Renal cortical epithelial cell (primary cell): ENCODE measurements at regions not wholly inside any gene's neighbourhood (a gene's known extent, or its start where the extent isn't known, plus 50 kb on each side); places are given as distances from the start of the nearest gene placed in this dataset.
A peak's percentile ranks its signal among the peaks of the same experiment; 100 is the strongest.

Source experiments
- DNase-seq: peaks from one replicate; pipeline ENCODE4 v3.0.0-alpha.2; 2011; ENCODE audit warnings: low read depth

DNA sequence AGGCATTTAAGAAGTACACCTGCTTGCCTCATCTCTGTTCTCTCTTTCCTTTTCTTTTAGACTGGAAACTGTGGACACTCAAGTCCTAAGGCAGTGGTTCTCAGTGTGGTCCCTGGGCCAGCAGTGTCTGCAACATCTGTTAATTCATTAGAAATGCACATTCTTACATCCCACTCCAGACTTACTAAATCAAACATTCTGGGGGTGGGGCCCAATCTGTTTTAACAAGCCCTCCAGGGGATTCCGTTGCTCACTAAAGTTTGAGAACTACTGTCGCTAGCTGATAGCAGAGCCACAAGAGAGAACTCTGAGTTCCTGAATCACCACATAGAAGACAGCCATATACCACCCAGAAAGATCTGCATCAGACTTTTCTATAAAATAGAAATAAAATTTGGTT is 430.6 kb downstream of the BCOR start:
- DNase-seq = no peak

DNA sequence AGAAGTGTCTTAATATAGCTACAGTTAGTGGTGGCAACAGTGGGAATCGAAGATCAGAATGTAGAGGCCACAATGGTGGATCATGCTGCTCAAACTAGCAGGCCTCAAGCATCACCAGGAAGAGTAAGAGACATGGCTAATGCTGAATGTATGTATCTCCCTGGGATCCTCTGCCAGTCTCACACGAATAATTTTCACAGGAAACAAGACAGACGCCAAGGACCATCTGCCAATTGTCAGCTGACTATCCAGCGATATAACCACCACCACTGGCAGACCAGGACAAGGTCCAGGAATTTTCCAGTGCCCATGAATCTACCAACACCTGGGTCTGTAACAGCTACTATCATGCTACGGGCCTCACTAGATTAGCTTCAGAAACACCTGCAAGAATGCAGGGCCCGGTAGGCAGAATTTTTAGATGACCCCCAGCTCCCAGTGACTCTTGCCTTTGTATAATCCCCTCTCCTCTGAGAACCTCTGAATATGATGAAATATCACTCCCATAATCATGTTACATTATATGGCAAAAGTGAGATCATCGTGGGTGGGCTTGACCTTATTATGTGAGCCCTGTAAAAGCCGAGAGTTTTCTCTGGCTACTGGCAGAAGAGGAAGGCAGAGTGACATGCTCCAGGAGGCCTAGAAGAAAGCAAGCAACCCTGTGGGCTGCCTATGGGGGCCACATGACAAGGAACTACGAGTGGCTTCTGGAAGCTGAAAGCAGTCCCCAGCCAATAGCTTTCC is 429.8 kb downstream of the BCOR start:
- peak; percentile 18 for DNase-seq

DNA sequence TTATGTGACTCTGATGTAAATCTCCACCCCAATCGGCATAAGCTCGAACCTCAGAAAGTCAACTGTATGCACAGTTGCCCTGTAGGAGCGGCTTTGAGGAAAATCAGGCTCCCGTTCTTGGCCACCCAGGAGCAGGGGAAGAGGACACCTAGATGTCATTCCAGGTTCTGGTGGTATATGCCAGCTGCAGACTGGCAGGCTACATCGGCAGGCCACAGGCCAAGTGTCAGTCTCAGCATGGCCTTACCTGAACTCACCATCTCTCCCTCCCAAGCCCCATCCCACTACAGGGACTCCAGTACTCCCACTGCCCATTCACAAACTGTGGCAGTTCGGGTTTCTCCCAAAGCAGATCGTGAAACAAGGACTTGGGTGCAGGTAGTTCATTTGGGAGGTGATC is 428.1 kb downstream of the BCOR start:
- no peak for DNase-seq

- DNase-seq = peak; percentile 73
These were observed 427.5 kb downstream of the BCOR start for GRCh38 chrX:39670281-39670680.

GRCh38 chrX:39672405-39672804 is 425.4 kb downstream of the BCOR start:
- no peak for DNase-seq

DNA sequence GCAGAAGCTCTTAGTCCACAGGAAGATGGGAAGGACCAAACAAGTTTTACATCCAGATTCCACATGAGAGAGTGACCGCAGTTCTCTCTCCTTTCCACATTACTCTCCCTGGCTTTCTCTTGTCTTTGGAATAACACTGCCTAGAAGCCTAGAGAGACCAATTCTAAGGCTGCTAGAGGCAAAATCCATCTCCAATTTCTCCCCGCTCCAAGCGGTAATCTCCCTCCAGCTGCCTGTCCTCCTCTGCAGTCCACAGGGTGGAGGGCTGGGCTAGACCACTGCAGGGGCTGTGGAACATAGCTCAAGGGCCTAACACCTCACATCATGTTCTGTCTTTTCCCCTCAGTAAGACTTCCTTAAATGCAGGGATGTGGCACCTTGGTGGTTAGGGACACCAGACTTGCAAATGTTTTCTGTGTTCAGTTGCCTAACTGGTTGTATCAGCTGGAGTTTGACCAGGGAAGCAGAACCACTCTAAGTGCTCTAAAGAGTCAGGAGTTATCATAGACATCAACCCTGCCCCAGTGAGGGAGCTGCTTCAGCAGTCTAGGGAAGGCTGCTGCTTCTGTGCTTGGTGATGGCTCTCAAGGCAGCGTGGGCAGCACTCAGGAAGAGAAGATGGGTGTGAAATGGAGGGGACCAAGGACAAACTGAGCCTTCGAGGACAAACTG is 423.1 kb downstream of the BCOR start:
- DNase-seq = no peak

- no peak for DNase-seq
These were observed 422.6 kb downstream of the BCOR start for GRCh38 chrX:39675162-39675553.

- DNase-seq = no peak
These were observed 422.1 kb downstream of the BCOR start for GRCh38 chrX:39675619-39676018.

- DNase-seq = no peak
These were observed 421.3 kb downstream of the BCOR start for GRCh38 chrX:39676434-39676833.

- no peak for DNase-seq
These were observed 420.2 kb downstream of the BCOR start for GRCh38 chrX:39677585-39677977.

DNA sequence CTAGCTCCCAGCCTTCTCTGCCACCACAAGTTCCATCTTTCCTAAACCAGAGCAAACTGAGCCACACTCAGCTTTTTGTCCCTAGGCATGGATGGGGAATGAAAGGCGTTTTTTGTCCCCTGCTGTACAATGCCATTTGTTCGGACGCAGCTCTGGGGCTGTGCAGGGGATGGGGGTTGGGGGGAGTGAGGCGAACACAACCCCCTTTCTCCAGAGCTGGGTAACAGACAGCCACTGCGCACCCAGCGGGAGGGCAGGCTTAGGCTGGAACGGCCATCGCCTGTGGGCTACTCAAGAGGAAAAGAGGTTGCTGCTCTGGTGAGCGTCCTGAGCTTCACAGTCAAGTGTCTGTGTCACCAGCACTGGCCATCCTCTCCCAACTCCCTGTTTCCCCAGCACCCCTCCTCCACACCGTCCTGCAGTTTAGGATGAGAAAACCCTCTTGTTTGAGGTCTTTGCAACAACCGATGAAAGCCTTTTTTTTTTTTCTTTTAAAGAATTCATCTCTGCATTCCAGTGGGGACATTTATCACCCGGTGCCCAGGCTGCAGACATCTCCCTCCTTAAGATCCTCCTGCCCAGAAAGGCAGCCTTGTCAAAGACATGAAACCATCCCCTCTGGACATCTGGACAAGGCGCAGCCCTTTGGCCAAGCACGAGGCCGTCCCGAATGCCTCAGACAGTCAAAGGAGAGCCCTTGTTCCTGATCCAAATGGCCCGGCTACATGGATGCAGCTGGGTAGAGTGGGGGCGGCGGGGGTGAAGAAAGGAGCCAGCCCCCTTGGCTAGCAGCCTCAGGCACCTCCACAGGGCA is 419.6 kb downstream of the BCOR start:
- no peak for DNase-seq

DNA sequence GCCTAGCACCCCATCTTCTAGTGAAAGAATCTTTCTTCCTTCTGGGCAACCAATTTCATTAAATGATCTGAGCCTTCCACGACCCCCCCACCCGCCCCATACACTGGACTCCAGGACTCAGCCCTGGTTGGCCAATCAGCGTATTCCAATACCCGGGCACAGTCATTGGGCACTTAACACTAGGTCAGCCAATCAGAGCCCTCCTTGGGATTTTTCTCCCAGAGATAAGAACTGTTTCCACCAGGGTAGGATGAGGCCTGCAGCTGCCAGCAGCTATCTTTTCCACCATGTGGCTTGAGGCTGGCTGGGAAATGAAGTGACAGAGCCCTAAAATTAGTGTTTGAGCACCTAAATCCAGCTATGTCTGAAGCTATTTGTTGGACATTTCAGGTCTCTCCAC is 418.8 kb downstream of the BCOR start:
- DNase-seq = no peak

GRCh38 chrX:39679497-39680157 is 418.1 kb downstream of the BCOR start:
- no peak for DNase-seq

DNA sequence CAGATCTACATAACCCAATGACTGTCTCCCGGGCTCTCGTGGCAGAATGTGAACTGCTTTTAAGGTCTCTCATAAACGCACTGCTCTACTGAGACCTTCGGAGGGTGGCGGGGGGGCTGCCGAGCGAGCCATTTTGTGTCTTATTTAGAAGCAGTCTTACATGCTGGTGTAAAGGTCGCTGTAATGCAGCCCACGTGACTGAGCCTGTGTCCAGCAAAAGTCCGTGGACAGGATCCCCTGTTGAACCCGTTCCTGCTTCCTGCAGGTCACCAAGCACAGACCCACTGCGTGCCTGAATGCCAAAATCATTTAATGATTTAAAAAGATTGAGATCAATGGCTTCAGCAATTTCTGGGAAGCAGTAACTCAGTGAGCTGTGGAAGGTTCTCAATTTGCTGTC is 415.9 kb downstream of the BCOR start:
- DNase-seq = no peak

DNA sequence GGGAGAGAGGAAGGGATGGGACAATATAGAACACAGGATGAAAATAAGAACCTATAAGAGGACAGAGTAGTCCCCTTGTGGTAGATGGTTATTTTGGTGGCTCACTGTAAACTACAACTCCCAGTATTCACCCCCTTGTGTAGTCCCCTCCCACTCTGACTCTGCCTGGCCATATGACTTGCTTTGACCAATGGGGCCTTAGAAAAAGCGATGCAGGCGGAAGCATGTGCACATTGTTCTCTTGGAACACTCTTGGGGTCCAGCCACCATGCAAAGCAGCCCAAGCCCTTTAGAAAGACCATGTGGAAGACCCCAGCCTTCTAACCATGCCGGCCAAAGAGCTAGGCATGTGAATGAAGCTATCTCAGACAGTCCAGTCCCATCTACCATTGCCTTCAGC is 415.0 kb downstream of the BCOR start:
- DNase-seq = no peak

- no peak for DNase-seq
These were observed 409.6 kb downstream of the BCOR start for GRCh38 chrX:39688219-39688575.

DNA sequence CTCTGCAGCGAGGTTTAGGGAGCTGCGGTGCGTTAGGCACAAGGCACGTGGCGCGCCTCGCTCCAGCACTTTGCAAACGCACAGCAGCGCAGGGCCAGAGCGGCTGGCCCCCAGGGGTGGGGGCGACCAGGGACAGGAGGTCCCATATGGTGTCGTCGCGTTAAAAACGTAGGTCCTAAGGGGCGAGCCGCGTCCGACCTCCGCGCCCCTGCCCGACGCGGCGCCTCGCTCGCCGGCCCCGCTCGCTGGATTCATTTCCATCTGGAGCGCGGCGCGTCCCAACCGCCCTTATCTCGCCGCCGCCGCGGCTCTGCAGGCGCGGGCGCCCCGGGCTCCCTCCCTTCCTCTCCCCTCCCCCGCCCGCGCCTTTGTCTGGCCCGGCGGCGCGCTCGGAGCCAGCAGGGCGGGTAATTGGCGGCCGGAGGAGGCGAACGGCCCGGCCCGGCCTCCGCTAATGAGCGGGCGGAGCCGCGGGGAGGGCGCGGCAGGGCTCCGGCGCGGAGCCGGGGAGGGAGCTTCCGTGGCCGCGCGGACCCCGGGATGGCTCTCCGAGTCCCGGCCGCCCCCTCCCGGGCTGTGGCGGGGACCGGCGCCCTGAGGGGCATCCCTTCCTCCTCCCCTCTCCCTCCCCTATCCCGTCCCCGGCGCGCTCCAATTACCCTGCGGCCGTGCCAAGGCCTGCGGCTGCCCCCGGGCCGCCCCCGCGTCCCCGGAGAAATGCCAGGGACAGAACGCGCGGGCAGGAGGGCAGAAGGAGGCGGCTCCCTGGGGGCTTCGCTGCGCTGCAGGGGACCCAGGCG is 409.0 kb downstream of the BCOR start:
- no peak for DNase-seq

DNA sequence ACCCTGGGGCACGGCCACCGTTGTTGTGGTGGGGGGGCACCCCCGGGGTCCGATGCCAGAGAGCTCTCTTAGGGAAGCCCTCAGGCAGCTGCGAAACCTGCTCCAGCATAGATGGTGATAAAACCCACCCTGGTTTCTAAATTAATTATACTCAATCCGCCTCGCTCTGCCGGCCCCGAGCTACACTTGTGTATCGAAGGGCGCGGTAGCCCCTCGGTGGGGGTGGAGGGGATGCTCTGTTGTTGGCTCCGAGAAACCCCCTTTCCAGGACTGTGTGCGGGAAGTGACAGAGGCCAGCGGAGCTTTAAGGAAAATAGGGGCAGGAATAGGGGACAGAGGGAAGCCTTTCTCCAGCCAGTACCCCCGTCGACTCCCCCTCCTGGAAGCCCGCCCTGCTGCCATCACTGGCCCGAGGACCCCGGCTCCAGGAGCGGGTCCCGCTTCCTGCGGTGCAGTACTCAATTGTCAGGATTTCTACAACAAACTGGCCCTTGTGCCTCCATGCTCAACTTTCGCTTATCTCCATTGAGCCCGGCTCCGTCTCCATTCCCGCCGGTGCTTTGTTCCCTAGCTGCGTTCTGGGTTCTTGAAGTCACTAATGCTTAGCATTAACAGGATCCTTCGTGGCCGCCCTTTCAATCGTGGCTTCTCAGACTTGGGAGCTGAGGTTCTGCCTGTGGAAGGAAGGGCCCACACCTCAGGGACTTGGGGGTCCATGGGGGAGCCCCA is 408.2 kb downstream of the BCOR start:
- DNase-seq = no peak

DNA sequence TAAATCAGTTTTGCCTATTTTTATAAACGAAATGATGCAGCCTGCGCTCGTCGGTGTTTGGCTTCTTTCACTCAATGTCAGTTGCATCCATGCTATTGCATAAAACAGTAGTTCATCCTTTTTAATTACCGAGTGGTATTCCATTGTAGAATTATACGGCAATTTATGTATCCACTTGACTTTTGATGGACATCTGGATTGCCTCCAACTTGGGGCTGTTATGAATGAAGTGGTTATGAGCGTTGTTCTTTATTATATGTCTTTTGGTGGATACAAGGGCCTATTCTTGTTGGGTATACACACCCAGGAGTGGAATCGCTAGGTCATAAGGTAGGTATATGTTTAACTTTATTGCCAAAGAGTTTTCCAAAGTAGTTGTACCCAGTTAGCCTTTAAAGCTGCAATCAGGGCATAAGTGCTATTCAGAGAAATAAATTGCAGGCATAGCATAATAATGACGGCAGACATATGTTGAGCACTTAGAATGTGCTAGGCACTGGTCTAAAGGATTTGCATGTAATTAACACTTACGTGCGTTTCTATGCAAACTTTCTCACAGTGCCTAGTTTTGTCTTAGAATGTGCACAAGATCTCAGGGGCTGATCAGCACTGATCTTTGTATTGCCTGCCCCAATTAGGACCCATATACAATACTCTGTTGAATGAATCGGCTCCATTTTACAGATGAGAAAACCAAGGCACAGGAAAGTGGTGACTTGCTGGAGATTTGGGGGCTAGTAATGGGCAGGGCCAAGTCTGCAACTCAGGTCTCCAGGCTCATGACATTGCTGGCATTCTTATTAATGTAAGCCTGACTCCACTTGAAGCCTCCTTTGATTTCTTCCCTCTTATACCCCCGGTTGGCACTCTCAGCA is 407.0 kb downstream of the BCOR start:
- no peak for DNase-seq

GRCh38 chrX:39691724-39692123 is 406.0 kb downstream of the BCOR start:
- no peak for DNase-seq
